Right lobe of liver (tissue), 4 donors: ENCODE measurements at regions not wholly inside any gene's neighbourhood (a gene's known extent, or its start where the extent isn't known, plus 50 kb on each side); places are given as distances from the start of the nearest gene placed in this dataset.

Experiments used
- CTCF ChIP-seq, 4 donors: fragments of 200-600 bp in 3 of 4; fragments of 450-650 bp in 1 of 4; IDR thresholded peaks; one replicate each; pipeline versions ENCODE4 v1.5.1 to v1.8.0; 2016 to 2022; ENCODE audit warnings: antibody characterized with exemption in 4 of 4, mild to moderate bottlenecking in 2 of 4
- POLR2A ChIP-seq: fragments of 450-650 bp; IDR thresholded peaks from one replicate; pipeline ENCODE4 v1.6.1; 2017; ENCODE audit warnings: antibody characterized with exemption, mild to moderate bottlenecking
- donor health status: DM: no; HTN: no; CAD: no.
- donor health status: DM: no; HTN: no; CAD: no.
- donor health status: DM: no; HTN: yes; CAD: no.

GRCh38 chr6:14513496-14514393 is 396.2 kb downstream of the CD83 start:
- TF ChIP-seq POLR2A (no peak), CTCF (IDR thresholded peaks at IDR 0.05) (no peak)
